Jurkat, Clone E6-1 (cell line): ENCODE measurements at regions not wholly inside any gene's neighbourhood (a gene's known extent, or its start where the extent isn't known, plus 50 kb on each side); places are given as distances from the start of the nearest gene placed in this dataset.
"Not testable (repeated sequence)": the region's sequence is repeated elsewhere in the genome, so short reads cannot be mapped to it uniquely, and the experiment has no call there.

Experiments used
- DNase-seq: peaks from one replicate; pipeline ENCODE4 v3.0.0-alpha.2; 2011; ENCODE audit warnings: low read depth, low spot score
- H3K4me3 ChIP-seq: 2 replicates; pipeline ENCODE4 v1.5.1; 2011; ENCODE audit warnings: mild to moderate bottlenecking, low read length, control low read depth, moderate library complexity

GRCh38 chr7:92987538-92987937 lies 130.2 kb downstream of the SAMD9 start:
- no peak overlapping the region for H3K4me3 ChIP-seq
- DNase-seq: no peak

DNA sequence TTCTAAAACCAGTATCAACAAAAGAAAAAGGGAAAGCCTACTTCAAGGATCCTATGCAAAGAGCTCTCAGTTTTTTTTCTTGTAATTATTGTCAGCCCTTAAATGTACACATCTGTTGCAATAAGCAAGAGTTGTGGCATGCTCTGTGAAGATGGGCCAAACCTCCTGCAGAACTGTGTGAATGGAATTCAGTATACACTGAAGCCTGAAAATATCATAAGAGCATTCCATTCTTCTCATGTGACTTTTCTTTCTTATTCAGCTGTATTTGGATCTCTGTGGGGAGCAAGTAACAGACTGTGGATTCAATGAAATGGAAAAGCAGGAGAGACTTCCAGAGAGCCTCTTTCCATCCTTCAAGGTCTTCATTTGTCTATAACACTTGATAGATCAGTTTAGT lies 130.7 kb downstream of the SAMD9 start:
- H3K4me3 ChIP-seq: no peak overlapping the region
- DNase-seq: no peak

GRCh38 chr7:92982928-92983327 lies 134.9 kb downstream of the SAMD9 start:
- H3K4me3 ChIP-seq: no peak overlapping the region
- DNase-seq: no peak

- DNase-seq: no peak
- H3K4me3 ChIP-seq: no peak overlapping the region
Measured at GRCh38 chr7:92976931-92977330, 140.6 kb upstream of the CDK6 start.

GRCh38 chr7:92973974-92974373 lies 137.6 kb upstream of the CDK6 start:
- DNase-seq: no peak
- no peak overlapping the region for H3K4me3 ChIP-seq

GRCh38 chr7:92973293-92973731 lies 136.9 kb upstream of the CDK6 start:
- DNase-seq: no peak
- no peak overlapping the region for H3K4me3 ChIP-seq

- H3K4me3 ChIP-seq: no peak overlapping the region
- no peak for DNase-seq
Measured at GRCh38 chr7:92972441-92972840, 136.1 kb upstream of the CDK6 start.

DNA sequence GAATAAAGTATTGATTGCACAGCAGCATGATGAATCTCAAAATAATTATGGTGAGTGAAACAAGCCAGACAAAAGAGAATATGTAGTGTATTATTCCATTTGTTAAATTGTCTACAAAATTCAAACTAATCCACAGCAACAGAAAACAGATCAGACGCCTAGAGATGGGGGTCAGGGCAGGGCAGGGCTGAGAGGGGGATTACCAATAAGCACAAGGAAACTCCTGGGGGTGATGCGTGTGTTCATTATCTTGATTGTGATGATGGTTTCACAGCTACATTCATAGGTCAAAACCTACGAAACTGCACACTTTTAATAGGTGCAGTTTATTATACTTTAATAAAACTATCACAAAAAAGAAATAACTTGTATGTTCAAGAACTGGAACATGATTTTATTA lies 132.7 kb upstream of the CDK6 start:
- DNase-seq: no peak
- no peak overlapping the region for H3K4me3 ChIP-seq

- H3K4me3 ChIP-seq: no peak overlapping the region
- DNase-seq: no peak
Measured at GRCh38 chr7:92968502-92968901, 132.1 kb upstream of the CDK6 start.

DNA sequence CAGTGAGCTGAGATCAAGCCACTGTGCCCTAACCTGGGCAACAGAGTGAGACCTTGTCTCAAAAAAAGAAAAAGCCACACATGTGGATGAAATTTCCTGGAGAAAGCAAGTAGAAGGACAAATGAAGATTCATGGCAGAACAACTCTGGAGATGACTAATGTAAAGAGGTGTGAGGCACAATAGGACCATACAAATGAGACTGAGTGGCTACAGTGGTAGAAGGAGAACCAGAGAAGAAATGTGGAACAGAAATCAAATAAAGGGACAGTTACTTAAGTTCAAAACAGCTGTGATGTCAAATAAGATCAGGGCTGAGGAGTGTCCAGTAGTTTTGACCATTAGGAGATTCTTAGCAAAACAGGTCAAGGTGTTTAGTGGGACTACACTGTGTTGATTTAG lies 130.9 kb upstream of the CDK6 start:
- H3K4me3 ChIP-seq: no peak overlapping the region
- DNase-seq: no peak

DNA sequence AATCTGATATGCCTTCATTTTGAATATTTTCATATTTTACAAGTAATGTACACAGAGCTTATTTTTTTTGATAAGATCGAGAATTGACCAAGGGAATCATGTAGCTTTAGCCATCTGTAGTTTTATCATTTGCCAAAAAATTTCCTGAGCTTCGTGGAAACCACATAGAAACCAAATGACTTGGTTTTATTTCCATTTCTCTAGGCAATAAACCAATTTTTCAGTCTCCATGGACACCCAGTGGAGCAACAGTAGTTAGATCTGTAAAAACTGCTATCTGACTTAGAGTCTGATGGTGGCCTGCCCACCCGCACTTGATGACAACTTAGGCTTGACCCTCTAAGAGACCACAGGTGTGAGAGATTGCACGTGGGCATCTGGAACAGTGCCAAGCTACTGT lies 127.8 kb upstream of the CDK6 start:
- DNase-seq: no peak
- no peak overlapping the region for H3K4me3 ChIP-seq

- no peak overlapping the region for H3K4me3 ChIP-seq
- DNase-seq: no peak
Measured at GRCh38 chr7:92963566-92963965, 127.2 kb upstream of the CDK6 start.

- no peak for DNase-seq
Measured at GRCh38 chr7:92961961-92962360, 125.6 kb upstream of the CDK6 start.

DNA sequence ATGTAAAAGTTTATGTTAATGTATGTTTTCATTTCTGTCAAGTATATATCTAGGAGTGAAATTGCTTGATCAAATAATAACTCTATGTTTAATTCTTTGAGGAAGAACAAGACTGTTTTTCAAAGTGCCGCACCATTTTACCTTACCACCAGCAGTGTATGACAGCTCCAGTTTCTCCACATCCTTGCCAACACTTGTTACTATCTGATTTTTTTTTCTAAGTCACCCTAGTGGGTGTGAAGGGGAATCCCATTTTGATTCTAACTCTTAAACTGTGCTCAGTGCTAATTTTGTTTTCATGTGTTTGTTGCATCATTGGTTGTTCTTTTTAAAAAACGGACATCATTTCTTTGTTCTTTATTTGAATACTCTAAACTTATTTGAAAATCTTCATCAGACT lies 120.2 kb upstream of the CDK6 start:
- DNase-seq: no peak
- no peak overlapping the region for H3K4me3 ChIP-seq

More at GRCh38 chr7:92961961-92962360, 125.6 kb upstream of the CDK6 start:
- no peak overlapping the region for H3K4me3 ChIP-seq

GRCh38 chr7:92955081-92955480 lies 118.7 kb upstream of the CDK6 start:
- no peak for DNase-seq
- H3K4me3 ChIP-seq: no peak overlapping the region

- H3K4me3 ChIP-seq: no peak overlapping the region
- no peak for DNase-seq
Measured at GRCh38 chr7:92953657-92954056, 117.3 kb upstream of the CDK6 start.

- H3K4me3 ChIP-seq: no peak overlapping the region
- no peak for DNase-seq
Measured at GRCh38 chr7:92949748-92950147, 113.4 kb upstream of the CDK6 start.

DNA sequence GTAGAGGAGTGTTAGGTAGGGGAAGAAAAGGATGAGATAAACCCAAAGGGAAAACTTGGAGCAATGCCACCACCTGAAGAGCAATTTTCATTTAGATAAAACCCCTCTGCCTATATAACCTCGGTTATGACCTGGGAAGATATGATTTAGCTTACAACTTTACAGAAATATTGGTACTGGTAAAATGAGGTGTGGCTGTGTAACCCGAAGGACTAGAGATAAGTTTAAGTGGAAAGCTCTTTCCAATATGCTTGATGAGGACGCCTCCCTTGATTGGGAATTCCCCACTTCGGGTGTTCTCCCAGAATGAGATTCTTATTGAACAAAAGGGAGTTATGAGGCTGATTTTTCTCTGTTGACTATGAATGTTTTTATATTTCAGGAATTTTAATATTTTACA lies 109.5 kb upstream of the CDK6 start:
- H3K4me3 ChIP-seq: no peak overlapping the region
- no peak for DNase-seq

DNA sequence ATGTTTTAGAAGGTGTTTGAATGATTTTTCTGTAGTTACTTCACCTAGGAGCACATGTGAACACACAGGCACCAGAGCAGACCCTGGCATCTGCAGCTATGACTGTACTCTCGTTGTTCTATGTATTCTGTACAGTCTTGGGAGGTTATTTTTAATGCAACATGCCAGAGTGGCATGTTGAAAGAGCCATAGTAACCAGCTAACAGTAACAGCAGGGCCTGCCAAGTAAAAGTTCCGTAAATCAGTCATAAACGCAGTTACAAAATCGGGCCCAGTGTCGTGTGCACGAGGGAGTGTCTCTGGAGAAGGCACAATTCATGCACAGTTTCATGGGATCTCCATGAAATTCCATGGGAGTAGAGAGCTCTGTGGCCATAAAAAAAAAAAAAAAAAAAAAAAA lies 108.3 kb upstream of the CDK6 start:
- no peak overlapping the region for H3K4me3 ChIP-seq
- no peak for DNase-seq

DNA sequence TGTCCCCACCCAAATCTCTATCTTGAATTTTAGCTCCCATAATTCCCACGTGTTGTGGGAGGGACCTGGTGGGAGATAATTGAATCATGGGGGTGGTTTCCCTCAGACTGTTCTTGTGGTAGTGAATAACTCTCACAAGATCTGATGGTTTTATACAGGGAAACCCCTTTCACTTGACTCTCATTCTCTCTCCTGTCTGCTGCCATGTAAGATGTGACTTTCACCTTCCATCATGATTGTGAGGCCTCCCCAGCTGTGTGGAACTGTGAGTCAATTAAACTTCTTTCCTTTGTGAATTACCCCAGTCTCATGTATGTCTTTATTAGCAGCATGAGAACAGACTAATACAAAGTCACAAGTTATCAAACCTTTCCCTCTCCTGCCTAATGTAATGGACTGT lies 106.3 kb upstream of the CDK6 start:
- DNase-seq, H3K4me3 ChIP-seq: not testable (repeated sequence)

GRCh38 chr7:92939666-92940360 lies 103.4 kb upstream of the CDK6 start:
- H3K4me3 ChIP-seq: no peak overlapping the region

More at GRCh38 chr7:92939666-92940360, 103.4 kb upstream of the CDK6 start:
- no peak for DNase-seq
